ENCODE measurements at regions not wholly inside any gene's neighbourhood (a gene's known extent, or its start where the extent isn't known, plus 50 kb on each side); places are given as distances from the start of the nearest gene placed in this dataset.

DNA sequence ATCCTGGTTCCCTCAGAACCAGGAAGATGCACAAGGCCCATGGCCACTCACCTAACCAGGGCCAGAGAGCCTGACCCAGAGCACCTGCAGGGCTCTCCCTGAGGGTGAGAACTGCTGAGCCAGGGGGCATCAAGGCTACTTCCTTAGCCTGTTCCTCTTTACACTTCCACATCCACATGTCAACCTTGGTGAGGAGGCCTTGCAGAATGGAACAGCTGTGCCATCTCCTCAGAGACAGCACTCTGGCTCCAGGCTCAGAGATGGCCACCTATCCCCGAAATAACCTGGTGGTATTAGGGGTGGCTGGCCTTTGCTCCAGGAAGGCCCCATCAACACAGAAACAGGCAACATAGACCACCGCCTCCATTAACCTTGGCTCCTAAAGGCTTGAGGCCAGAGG is 473.0 kb downstream of the RPS24 start:
- H3K27ac ChIP-seq, result no peak overlapping the region
- TF ChIP-seq FOXP2 (optimal IDR thresholded peaks at IDR 0.05; ENCODE audit: control extremely low read depth, extremely low read length, insufficient read depth), result no peak
- no peak for TF ChIP-seq EZH2 (IDR thresholded peaks at IDR 0.05)
- no peak for TF ChIP-seq POLR2AphosphoS5 (IDR thresholded peaks at IDR 0.05; ENCODE audit: borderline replicate concordance, low read depth, low read length)
- no peak overlapping the region for H3K4me3 ChIP-seq
- DNase-seq (ENCODE audit: low read depth, low spot score), result no peak
- no peaks in the 10 kb centered on the region for H3K9me3 ChIP-seq (ENCODE audit: low read depth, low read length)
- H3K36me3 ChIP-seq (ENCODE audit: insufficient read depth, low read length), result no peaks in the 10 kb centered on the region
- no peak overlapping the region for H3K9ac ChIP-seq (ENCODE audit: insufficient read length)

DNA sequence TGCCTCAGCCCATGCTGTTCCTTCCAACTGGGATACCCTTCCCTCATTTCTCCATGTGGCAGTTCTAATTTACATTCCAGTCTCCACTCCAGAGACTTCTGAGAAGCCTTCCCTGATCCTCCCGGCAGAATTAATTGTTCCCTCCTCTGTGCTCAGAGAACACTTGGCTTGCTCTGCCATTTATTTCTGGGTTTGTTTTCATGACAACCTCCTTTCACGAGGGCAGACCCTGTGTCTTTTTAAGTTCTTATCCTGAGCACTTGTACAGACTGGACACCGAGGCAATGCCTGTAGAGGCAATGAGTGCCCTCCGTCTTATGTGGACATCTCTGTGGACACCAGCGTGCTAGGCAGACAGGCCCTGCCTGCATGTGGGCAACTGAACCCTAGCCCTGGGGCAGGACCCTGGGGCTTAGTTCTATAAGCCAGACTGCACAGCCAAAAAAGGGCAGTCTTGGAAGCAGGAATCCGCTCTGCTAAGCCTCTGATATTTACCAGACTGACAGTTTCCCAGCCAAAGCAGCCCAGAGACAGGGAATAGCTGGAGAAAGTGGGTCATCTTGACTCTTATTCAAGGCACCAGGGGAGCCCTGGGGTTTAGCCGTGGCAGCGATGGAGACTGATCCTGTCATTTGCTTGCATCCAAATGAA is 474.0 kb downstream of the RPS24 start:
- DNase-seq (ENCODE audit: low read depth, low spot score), result no peak
- no peak overlapping the region for H3K4me3 ChIP-seq
- no peak overlapping the region for H3K27ac ChIP-seq
- TF ChIP-seq EZH2 (IDR thresholded peaks at IDR 0.05), result no peak
- no peak for TF ChIP-seq POLR2AphosphoS5 (IDR thresholded peaks at IDR 0.05; ENCODE audit: borderline replicate concordance, low read depth, low read length)
- no peak for TF ChIP-seq FOXP2 (optimal IDR thresholded peaks at IDR 0.05; ENCODE audit: control extremely low read depth, extremely low read length, insufficient read depth)
- H3K9me3 ChIP-seq (ENCODE audit: low read depth, low read length), result no peaks in the 10 kb centered on the region
- no peak overlapping the region for H3K9ac ChIP-seq (ENCODE audit: insufficient read length)
- H3K36me3 ChIP-seq (ENCODE audit: insufficient read depth, low read length), result no peaks in the 10 kb centered on the region

DNA sequence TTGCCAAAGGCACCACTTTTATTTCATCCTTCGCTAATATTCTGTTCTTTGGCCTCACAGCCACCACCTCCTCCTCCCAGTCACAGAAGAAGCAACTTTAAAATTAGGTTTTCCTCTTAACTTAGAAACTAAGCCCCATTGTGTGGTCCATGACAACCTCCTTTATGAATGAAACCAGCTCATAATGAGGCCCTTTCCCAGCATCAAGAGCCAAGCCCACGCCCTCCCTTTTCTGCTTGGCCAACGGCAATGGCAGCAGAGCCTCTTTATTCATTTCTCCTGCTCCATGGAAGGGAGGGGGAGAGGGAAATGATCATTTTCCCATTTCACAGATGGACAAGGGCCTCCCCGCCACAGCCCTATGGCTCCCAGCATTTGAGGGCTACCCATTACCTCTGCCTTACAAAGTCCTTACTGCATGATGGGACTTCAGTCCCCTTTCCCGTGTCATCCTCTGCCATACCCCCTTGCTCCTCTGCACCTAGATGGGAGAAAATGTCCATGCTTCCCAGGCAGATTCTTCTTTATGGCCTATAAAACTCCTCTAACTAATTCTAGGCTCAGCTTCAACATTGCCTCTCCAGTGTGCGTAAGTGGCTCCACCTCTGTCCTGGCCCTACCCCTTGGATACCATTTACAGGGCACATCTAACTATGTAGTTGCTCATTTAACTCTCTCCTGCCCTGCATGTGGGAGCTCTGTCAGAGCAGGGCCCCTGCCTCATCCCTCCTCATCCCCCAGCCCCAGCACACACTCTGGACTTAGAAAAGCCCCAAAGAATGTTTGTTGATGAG is 475.5 kb downstream of the RPS24 start:
- no peak overlapping the region for H3K9ac ChIP-seq (ENCODE audit: insufficient read length)
- no peak overlapping the region for H3K4me3 ChIP-seq
- H3K36me3 ChIP-seq (ENCODE audit: insufficient read depth, low read length), result no peaks in the 10 kb centered on the region
- no peak for DNase-seq (ENCODE audit: low read depth, low spot score)
- H3K27ac ChIP-seq, result no peak overlapping the region
- H3K9me3 ChIP-seq (ENCODE audit: low read depth, low read length), result no peaks in the 10 kb centered on the region
- TF ChIP-seq FOXP2 (optimal IDR thresholded peaks at IDR 0.05; ENCODE audit: control extremely low read depth, extremely low read length, insufficient read depth) (no peak), EZH2 (IDR thresholded peaks at IDR 0.05) (no peak)

DNA sequence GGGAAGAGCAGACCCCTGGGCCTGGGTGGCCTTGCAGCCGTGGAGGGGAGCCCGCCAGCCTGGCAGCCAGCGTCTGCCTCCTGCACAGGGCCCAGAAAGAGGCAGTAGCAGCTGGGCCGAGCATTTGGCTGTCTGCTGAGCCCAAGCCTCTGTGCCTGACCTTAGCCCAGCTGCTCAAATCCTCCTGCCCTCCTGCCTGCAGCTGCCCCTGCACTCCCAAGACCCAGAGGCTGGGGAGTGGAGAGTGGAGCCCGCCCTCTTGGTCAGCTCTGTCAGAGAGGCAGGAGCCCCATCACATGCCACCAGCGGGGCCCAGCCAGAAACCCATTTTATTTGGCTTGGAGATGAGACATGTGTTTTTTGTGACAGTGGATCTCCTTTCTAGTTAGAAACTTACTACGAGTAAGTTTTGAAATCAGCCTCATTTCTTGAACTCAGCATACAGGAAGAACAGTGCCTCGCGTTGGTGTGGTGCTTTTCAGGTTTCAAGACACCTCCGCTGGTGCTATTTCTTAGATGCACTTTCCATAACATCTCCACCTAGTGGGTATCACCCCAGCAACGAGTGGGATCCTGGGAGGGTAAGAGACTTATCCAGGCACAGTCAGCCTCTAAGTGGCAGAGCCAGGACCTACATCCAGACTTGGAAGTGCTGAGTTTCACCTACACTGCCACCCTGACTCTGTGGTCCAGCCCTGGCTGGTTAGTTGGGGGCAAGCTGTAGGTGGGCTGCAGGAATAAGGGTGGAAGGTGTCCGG is 477.1 kb downstream of the RPS24 start:
- Histone ChIP-seq H3K9me3 (ENCODE audit: low read depth, low read length) (no peaks in the 10 kb centered on the region), H3K36me3 (ENCODE audit: insufficient read depth, low read length) (no peaks in the 10 kb centered on the region), H3K4me3 (no peak overlapping the region), H3K27ac (no peak overlapping the region), H3K9ac (ENCODE audit: insufficient read length) (no peak overlapping the region)
- no peak for DNase-seq (ENCODE audit: low read depth, low spot score)
- TF ChIP-seq POLR2AphosphoS5 (IDR thresholded peaks at IDR 0.05; ENCODE audit: borderline replicate concordance, low read depth, low read length) (no peak), FOXP2 (optimal IDR thresholded peaks at IDR 0.05; ENCODE audit: control extremely low read depth, extremely low read length, insufficient read depth) (no peak), EZH2 (IDR thresholded peaks at IDR 0.05) (no peak)

DNA sequence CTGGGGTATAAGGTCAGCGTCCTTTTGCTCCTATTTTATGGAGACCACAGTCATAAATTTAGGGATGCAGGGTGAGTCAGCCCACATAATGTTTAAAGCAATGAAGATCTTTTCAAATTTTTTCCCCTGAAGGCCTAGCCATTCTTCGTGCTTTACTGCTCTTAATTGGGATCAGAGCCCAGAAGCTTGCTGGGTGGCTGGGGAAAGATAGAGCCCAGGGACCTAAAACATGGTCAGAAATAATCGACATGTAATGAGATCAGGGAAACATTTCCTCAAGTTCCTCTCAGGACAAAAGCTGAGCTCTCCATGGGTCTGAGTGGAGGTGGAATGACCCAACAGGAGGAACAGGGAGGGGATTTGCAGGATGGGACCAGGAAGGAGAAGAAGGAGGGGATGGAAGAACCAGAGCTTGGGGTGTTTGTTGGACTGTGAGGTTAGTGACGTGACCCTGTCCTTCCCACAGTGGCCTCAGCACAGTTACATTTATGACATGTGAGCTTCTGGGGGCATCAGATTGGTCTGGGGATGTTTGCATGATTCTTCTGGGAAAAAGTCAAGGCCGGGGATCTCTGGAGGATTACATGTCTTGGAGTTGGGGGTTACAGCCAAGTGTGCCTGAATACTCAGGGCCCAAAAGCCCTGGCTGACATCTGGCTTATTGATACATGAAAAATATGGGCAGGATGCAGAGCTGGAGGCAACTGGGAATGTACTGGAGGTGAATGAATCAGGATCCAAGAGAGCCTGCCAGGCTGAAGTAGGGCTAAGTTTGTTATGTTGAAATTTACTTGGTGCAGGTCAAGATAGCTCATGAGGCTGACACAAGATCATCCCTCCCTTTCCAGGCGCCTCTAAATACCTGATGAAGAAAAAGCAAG is 477.9 kb downstream of the RPS24 start:
- no peaks in the 10 kb centered on the region for H3K36me3 ChIP-seq (ENCODE audit: insufficient read depth, low read length)
- no peaks in the 10 kb centered on the region for H3K9me3 ChIP-seq (ENCODE audit: low read depth, low read length)
- H3K27ac ChIP-seq, result no peak overlapping the region
- no peak for DNase-seq (ENCODE audit: low read depth, low spot score)
- no peak overlapping the region for H3K4me3 ChIP-seq
- no peak overlapping the region for H3K9ac ChIP-seq (ENCODE audit: insufficient read length)
- TF ChIP-seq EZH2 (IDR thresholded peaks at IDR 0.05) (no peak), FOXP2 (optimal IDR thresholded peaks at IDR 0.05; ENCODE audit: control extremely low read depth, extremely low read length, insufficient read depth) (no peak), POLR2AphosphoS5 (IDR thresholded peaks at IDR 0.05; ENCODE audit: borderline replicate concordance, low read depth, low read length) (no peak)

DNA sequence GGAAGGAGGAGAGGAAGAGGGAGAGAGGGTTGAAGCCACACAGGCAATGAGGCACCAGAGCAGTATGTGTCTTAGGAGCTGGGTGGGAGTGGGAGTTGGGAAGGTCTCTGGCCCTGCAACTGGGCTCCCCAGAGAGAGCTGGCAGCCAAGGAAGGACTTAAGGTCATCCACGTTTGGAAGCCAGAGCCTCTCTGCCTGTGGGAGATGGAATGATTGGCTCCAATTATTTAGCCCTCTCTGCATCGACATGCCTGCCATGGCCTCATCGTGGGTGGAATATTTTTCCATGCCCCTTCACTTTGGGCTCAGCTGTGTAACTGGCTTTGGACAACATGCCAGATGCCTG is 478.5 kb downstream of the RPS24 start:
- no peak for DNase-seq (ENCODE audit: low read depth, low spot score)
- Histone ChIP-seq H3K9ac (ENCODE audit: insufficient read length) (no peak overlapping the region), H3K4me3 (no peak overlapping the region), H3K27ac (no peak overlapping the region), H3K36me3 (ENCODE audit: insufficient read depth, low read length) (no peaks in the 10 kb centered on the region), H3K9me3 (ENCODE audit: low read depth, low read length) (no peaks in the 10 kb centered on the region)
- TF ChIP-seq POLR2AphosphoS5 (IDR thresholded peaks at IDR 0.05; ENCODE audit: borderline replicate concordance, low read depth, low read length) (no peak), FOXP2 (optimal IDR thresholded peaks at IDR 0.05; ENCODE audit: control extremely low read depth, extremely low read length, insufficient read depth) (no peak)

DNA sequence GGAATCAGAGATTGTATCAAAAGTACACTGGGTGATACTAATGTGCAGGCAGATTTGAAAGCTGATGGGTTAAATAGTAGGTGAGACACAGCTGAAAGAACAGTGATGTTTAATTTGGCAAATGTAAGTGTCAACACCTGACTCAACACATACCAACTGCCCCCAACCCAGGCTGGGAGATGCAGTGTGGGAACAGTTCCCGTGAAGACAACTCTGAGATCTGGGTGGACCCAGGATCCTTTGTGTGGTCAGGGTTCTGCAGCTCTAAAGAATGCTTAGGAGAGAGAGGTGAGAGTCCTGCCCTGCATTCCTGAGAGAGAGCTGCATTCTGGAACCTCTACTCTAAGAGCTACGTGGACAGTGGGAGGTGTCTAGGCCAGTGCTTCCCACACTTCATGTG is 479.7 kb downstream of the RPS24 start:
- Histone ChIP-seq H3K27ac (no peak overlapping the region), H3K9me3 (ENCODE audit: low read depth, low read length) (no peaks in the 10 kb centered on the region), H3K4me3 (no peak overlapping the region), H3K36me3 (ENCODE audit: insufficient read depth, low read length) (no peaks in the 10 kb centered on the region), H3K9ac (ENCODE audit: insufficient read length) (no peak overlapping the region)
- no peak for DNase-seq (ENCODE audit: low read depth, low spot score)
- TF ChIP-seq FOXP2 (optimal IDR thresholded peaks at IDR 0.05; ENCODE audit: control extremely low read depth, extremely low read length, insufficient read depth) (no peak), POLR2AphosphoS5 (IDR thresholded peaks at IDR 0.05; ENCODE audit: borderline replicate concordance, low read depth, low read length) (no peak), EZH2 (IDR thresholded peaks at IDR 0.05) (no peak)

DNA sequence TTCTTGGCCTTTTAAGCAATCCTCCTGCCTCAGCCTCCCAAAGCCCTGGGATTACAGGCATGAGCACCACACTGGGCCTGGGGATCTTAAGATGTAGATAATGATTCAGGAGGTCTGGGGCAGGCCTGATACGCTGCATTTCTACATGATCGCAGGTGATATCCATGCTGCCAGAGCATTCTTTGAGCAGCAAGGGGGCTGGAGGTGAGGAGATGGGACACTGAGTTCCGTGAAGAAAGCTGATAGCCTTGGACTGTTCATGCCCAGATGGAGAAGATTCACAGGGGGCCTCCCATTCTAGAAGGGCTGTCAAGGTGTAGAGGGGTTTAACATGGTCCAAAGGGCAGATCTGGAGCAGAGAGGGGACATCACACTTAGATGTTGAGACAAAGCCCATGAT is 480.3 kb downstream of the RPS24 start:
- DNase-seq (ENCODE audit: low read depth, low spot score), result no peak
- H3K9ac ChIP-seq (ENCODE audit: insufficient read length), result no peak overlapping the region
- no peaks in the 10 kb centered on the region for H3K36me3 ChIP-seq (ENCODE audit: insufficient read depth, low read length)
- TF ChIP-seq FOXP2 (optimal IDR thresholded peaks at IDR 0.05; ENCODE audit: control extremely low read depth, extremely low read length, insufficient read depth), result no peak
- no peak for TF ChIP-seq POLR2AphosphoS5 (IDR thresholded peaks at IDR 0.05; ENCODE audit: borderline replicate concordance, low read depth, low read length)
- TF ChIP-seq EZH2 (IDR thresholded peaks at IDR 0.05), result no peak
- H3K4me3 ChIP-seq, result no peak overlapping the region
- H3K9me3 ChIP-seq (ENCODE audit: low read depth, low read length), result no peaks in the 10 kb centered on the region
- H3K27ac ChIP-seq, result no peak overlapping the region

All from SK-N-MC (cell line).